Stomach (tissue), 8 donors: ENCODE measurements at regions not wholly inside any gene's neighbourhood (a gene's known extent, or its start where the extent isn't known, plus 50 kb on each side); places are given as distances from the start of the nearest gene placed in this dataset.

Experiments used
- DNase-seq, 2 donors: peaks; one replicate each; pipeline versions ENCODE4 v3.0.0 to v3.0.0-alpha.2; 2013 to 2019
- H3K27ac ChIP-seq, 5 donors: fragments of 200-600 bp in 4 of 5; sonication (generic) in 4 of 5; one replicate each; pipeline ENCODE4 v1.5.1; 2013 to 2019; ENCODE audit warnings: mild to moderate bottlenecking in 1 of 5, moderate library complexity in 1 of 5
- H3K27me3 ChIP-seq, 3 donors: fragments of 200-600 bp; sonication (generic); one replicate each; pipeline ENCODE4 v1.5.1; 2017 to 2019; ENCODE audit warnings: mixed run types in 1 of 3
- H3K36me3 ChIP-seq, 4 donors: fragments of 200-600 bp; sonication (generic); 1 replicate in 3 of 4; 2 replicates in 1 of 4; pipeline ENCODE4 v1.5.1; 2016 to 2019
- H3K4me1 ChIP-seq, 4 donors: fragments of 200-600 bp; sonication (generic); one replicate each; pipeline ENCODE4 v1.5.1; 2016 to 2019
- H3K4me3 ChIP-seq, 4 donors: fragments of 200-600 bp; sonication (generic) in 3 of 4; one replicate each; pipeline ENCODE4 v1.5.1; 2016 to 2019; ENCODE audit warnings: mild to moderate bottlenecking in 1 of 4
- H3K9me3 ChIP-seq, 4 donors: fragments of 200-600 bp; sonication (generic); one replicate each; pipeline ENCODE4 v1.5.1; 2016 to 2019
- EP300 ChIP-seq: sonication (generic); formaldehyde crosslinking; IDR thresholded peaks from one replicate; pipeline ENCODE4 v1.6.1; 2017; ENCODE audit warnings: antibody characterized with exemption
- POLR2A ChIP-seq, 4 donors: fragments of 450-650 bp; IDR thresholded peaks; one replicate each; pipeline ENCODE4 v1.6.1; 2016; ENCODE audit warnings: antibody characterized with exemption in 4 of 4, control low read depth in 2 of 4, mild to moderate bottlenecking in 1 of 4, moderate library complexity in 1 of 4
- POLR2AphosphoS5 ChIP-seq, 3 donors: sonication (generic); formaldehyde crosslinking; IDR thresholded peaks; one replicate each; pipeline ENCODE4 v1.6.1; 2016; ENCODE audit warnings: antibody characterized with exemption in 3 of 3
- WGBS, 5 donors: extraction: QIAGEN DNeasy Blood & Tissue Kit in 3 of 5; methylation state at CpG; one replicate each; pipeline versions ENCODE4 v1.1.5 to v1.1.7; 2013 to 2018; 5-methylcytosine and 5-hydroxymethylcytosine counted together
- intact Hi-C: fragments of 100-400 bp; cut with DNase I; formaldehyde crosslinking; loops from one replicate; pipeline ENCODE4 v1.15.1; 2023; ENCODE audit warnings: low total_unique reads
- TF ChIP-seq, protein P1 (sequence below), 7 experiments: fragments of 450-650 bp in 4 of 7; fragments of 200-600 bp in 3 of 7; sonication (generic) in 3 of 7; IDR thresholded peaks; one replicate each; pipeline ENCODE4 v1.5.1; 2016 to 2019; ENCODE audit warnings: antibody characterized with exemption in 7 of 7, control low read depth in 2 of 7, mild to moderate bottlenecking in 1 of 7
- donor health status: healthy with polysubstance abuse.
- donor health status: Bipolar disorder and iron deficiency.
- donor health status: healthy.

DNA sequence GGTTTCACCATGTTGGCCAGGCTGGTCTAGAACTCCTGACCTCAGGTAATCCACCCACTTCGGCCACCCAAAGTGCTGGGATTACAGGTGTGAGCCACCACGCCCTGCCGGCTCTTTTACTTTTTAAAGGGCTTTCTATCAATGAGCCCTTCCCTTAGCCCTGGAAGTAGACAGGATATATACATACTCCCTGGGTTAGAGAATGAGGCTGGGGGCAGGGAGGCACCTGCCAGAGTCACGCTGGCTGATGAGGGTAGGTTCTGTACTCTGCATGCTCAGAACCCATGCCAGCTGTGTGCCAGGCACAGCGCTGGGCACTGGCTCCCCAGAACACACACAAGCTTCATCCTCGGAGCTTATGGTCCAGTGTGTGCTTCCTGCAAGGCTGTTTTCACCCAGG is 113.6 kb upstream of the IPO9 start:
- WGBS, 5 donors, result 78 to 86% (median 83%) methylated on average over 6 of the region's 6 CpGs
- Histone ChIP-seq H3K4me1 (peaks cover 39 to 81% (median 62%) of the 10 kb centered on the region in 4 donors), H3K36me3 (peaks cover 0 to 17% (median 2%) of the 10 kb centered on the region in 4 donors), H3K27me3 (no peaks in the 10 kb centered on the region), H3K27ac (peak overlapping the region; percentile 71 to 90 (median 88)), H3K9me3 (no peaks in the 10 kb centered on the region), H3K4me3 (no peak overlapping the region)
- no peak for TF ChIP-seq EP300
- no peak for TF ChIP-seq POLR2AphosphoS5 (IDR thresholded peaks at IDR 0.05)
- no peak for TF ChIP-seq POLR2A (IDR thresholded peaks at IDR 0.05)
- TF ChIP-seq, protein P1, sequence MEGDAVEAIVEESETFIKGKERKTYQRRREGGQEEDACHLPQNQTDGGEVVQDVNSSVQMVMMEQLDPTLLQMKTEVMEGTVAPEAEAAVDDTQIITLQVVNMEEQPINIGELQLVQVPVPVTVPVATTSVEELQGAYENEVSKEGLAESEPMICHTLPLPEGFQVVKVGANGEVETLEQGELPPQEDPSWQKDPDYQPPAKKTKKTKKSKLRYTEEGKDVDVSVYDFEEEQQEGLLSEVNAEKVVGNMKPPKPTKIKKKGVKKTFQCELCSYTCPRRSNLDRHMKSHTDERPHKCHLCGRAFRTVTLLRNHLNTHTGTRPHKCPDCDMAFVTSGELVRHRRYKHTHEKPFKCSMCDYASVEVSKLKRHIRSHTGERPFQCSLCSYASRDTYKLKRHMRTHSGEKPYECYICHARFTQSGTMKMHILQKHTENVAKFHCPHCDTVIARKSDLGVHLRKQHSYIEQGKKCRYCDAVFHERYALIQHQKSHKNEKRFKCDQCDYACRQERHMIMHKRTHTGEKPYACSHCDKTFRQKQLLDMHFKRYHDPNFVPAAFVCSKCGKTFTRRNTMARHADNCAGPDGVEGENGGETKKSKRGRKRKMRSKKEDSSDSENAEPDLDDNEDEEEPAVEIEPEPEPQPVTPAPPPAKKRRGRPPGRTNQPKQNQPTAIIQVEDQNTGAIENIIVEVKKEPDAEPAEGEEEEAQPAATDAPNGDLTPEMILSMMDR (IDR thresholded peaks at IDR 0.05), result no peak
- intact Hi-C loops, result no loop called here
- DNase-seq, result no peak

GRCh38 chr1:201715801-201716741 is 112.9 kb upstream of the IPO9 start:
- Histone ChIP-seq H3K9me3 (no peaks in the 10 kb centered on the region), H3K27ac (peak overlapping the region; percentile 71 to 90 (median 88)), H3K4me1 (peaks cover 39 to 86% (median 68%) of the 10 kb centered on the region in 4 donors), H3K36me3 (peaks cover 0 to 17% (median 2%) of the 10 kb centered on the region in 4 donors), H3K27me3 (no peaks in the 10 kb centered on the region), H3K4me3 (no peak overlapping the region)
- peak in 1 of 2 donors; percentile 47 for DNase-seq
- TF ChIP-seq EP300, result no peak
- intact Hi-C loops, result no loop called here
- WGBS, 5 donors, result 77 to 83% (median 81%) methylated on average over 11 of the region's 11 CpGs

GRCh38 chr1:201716742-201717135 is 112.2 kb upstream of the IPO9 start:
- WGBS, 5 donors, result 86 to 91% (median 89%) methylated on average over 7 of the region's 7 CpGs
- peaks cover 0 to 17% (median 2%) of the 10 kb centered on the region in 4 donors for H3K36me3 ChIP-seq
- H3K27me3 ChIP-seq, result no peaks in the 10 kb centered on the region
- intact Hi-C loops, result no loop called here
- TF ChIP-seq EP300 (no peak), POLR2AphosphoS5 (IDR thresholded peaks at IDR 0.05) (no peak), POLR2A (IDR thresholded peaks at IDR 0.05) (no peak)
- TF ChIP-seq, protein P1 (IDR thresholded peaks at IDR 0.05), result no peak
- DNase-seq, result no peak
- H3K4me1 ChIP-seq, result peaks cover 33 to 81% (median 68%) of the 10 kb centered on the region in 4 donors
- no peaks in the 10 kb centered on the region for H3K9me3 ChIP-seq
- H3K27ac ChIP-seq, result peak overlapping the region in 4 of 5 donors; percentile 88 to 90 (median 88)
- no peak overlapping the region for H3K4me3 ChIP-seq

GRCh38 chr1:201717286-201717685 is 111.7 kb upstream of the IPO9 start:
- peaks cover 28 to 77% (median 66%) of the 10 kb centered on the region in 4 donors for H3K4me1 ChIP-seq
- intact Hi-C loops, result no loop called here
- WGBS, 5 donors, result 94 to 99% (median 97%) methylated on average over 3 of the region's 3 CpGs

More at GRCh38 chr1:201717286-201717685, 111.7 kb upstream of the IPO9 start:
- no peaks in the 10 kb centered on the region for H3K27me3 ChIP-seq
- H3K27ac ChIP-seq, result peak overlapping the region in 3 of 5 donors; percentile 82 to 89 (median 88)
- no peak for TF ChIP-seq POLR2AphosphoS5 (IDR thresholded peaks at IDR 0.05)
- TF ChIP-seq EP300, result no peak
- TF ChIP-seq, protein P1 (IDR thresholded peaks at IDR 0.05), result no peak
- TF ChIP-seq POLR2A (IDR thresholded peaks at IDR 0.05), result no peak
- H3K36me3 ChIP-seq, result peaks cover 0 to 17% (median 2%) of the 10 kb centered on the region in 4 donors
- no peak overlapping the region for H3K4me3 ChIP-seq
- no peaks in the 10 kb centered on the region for H3K9me3 ChIP-seq
- DNase-seq, result no peak
